Epithelial cell of esophagus (primary cell): ENCODE measurements at regions not wholly inside any gene's neighbourhood (a gene's known extent, or its start where the extent isn't known, plus 50 kb on each side); places are given as distances from the start of the nearest gene placed in this dataset.

Experiments used
- DNase-seq: peaks from one replicate; pipeline ENCODE4 v3.0.0; 2010; ENCODE audit warnings: low read depth
- H3K4me3 ChIP-seq: 2 replicates; pipeline ENCODE4 v1.5.1; 2011; ENCODE audit warnings: mild to moderate bottlenecking, low read length, control low read depth
- CTCF ChIP-seq: IDR thresholded peaks from 2 replicates; pipeline ENCODE4 v1.5.1; 2011; ENCODE audit warnings: low read depth, mild to moderate bottlenecking, low read length, control low read depth, inconsistent platforms; ENCODE audit not compliant: insufficient read depth; ENCODE audit errors: missing control alignments

GRCh38 chr12:107247650-107248049, 154.3 kb upstream of the CRY1 start:
- DNase-seq = no peak
- no peak overlapping the region for H3K4me3 ChIP-seq
- no peak for TF ChIP-seq CTCF

- no peak for DNase-seq
- no peak for TF ChIP-seq CTCF
- no peak overlapping the region for H3K4me3 ChIP-seq
These were observed 154.8 kb upstream of the CRY1 start for GRCh38 chr12:107248187-107248586.

GRCh38 chr12:107251288-107251687, 157.9 kb upstream of the CRY1 start:
- no peak for TF ChIP-seq CTCF
- DNase-seq = no peak
- no peak overlapping the region for H3K4me3 ChIP-seq

GRCh38 chr12:107253361-107253760, 160.0 kb upstream of the CRY1 start:
- TF ChIP-seq CTCF = no peak

DNA sequence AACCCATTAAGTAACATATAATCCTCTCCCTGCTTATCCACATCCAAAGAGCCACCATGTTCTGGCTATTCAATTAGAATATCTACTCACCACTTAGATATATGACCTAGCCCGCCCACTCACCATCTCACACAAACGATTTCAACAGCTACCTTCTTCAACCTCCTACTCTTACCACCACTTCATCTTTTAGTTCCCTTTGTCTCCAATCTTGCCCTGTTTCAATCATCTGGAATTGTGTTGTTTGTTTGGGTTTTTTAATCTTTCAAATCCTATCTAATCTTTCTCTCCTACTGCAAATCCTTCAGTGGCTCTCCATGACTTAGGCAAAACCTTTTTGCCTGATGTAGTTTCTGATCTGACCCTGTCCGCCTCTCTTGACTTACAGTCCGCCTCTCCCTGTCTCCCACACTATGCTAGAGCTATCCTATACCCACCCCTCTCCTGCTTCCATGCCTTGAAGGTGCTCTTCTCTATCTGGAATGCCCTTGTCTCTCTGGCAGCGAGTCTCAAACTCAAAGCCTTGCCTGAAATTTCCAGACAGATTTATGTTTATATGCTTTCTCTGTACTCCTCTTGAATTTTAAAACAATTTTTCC, 161.0 kb upstream of the CRY1 start:
- no peak for DNase-seq
- H3K4me3 ChIP-seq = no peak overlapping the region
- TF ChIP-seq CTCF = no peak

More at GRCh38 chr12:107253361-107253760, 160.0 kb upstream of the CRY1 start:
- no peak overlapping the region for H3K4me3 ChIP-seq
- no peak for DNase-seq

- no peak for DNase-seq
- H3K4me3 ChIP-seq = no peak overlapping the region
- TF ChIP-seq CTCF = no peak
These were observed 165.4 kb upstream of the CRY1 start for GRCh38 chr12:107258780-107259179.

- H3K4me3 ChIP-seq = no peak overlapping the region
- no peak for TF ChIP-seq CTCF
- no peak for DNase-seq
These were observed 170.6 kb upstream of the CRY1 start for GRCh38 chr12:107263980-107264379.
